Stimulated activated CD8-positive, alpha-beta memory T cell treated with anti-CD3 and anti-CD28 coated beads, Interleukin-7, amount 100 ng/mL, for 1 hour (primary cell): ENCODE measurements at regions not wholly inside any gene's neighbourhood (a gene's known extent, or its start where the extent isn't known, plus 50 kb on each side); places are given as distances from the start of the nearest gene placed in this dataset.

ENCODE experiments used
- DNase-seq, 2 donors: peaks; one replicate each; pipeline ENCODE4 v3.0.0-alpha.2; 2020; ENCODE audit warnings: low read depth in 2 of 2

DNA sequence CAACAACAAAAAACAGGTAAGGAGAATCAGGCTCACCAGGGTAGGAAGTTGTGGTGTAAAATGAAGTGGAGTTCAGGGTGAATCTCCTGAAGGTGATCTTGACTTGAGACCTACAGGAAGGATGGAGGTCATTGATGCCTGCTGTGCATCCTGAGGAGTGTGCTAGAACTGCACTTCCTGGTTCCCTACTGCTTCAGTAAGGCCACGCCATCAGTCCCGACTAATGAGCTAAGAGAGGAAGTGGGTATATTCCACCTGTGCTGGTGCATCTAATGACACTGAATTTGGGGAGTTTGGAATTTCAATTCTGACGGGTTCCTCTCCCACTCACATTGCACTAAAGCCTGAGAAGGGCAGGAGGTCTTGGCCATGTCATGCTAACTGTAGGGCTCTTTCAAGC lies 349.3 kb upstream of the SLC14A2 start:
- no peak for DNase-seq

DNA sequence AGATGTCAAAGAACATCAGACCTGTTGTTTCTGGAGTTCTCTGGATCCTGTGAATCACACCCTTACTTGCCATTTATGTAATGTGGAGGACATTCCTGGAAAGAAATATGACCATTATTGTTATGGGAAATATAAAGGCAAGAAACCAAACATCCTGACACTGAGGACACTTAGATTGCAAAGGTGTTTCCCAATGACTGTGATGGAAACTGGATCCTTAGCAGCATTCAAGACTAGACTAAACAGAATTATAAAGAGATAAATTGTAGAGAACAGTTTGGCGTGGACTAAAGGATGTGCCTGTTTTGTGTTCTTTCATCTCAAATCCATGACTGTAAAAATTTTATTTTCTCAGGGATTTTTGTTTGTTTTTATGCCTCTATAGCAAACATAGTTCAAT lies 347.7 kb upstream of the SLC14A2 start:
- no peak for DNase-seq

DNA sequence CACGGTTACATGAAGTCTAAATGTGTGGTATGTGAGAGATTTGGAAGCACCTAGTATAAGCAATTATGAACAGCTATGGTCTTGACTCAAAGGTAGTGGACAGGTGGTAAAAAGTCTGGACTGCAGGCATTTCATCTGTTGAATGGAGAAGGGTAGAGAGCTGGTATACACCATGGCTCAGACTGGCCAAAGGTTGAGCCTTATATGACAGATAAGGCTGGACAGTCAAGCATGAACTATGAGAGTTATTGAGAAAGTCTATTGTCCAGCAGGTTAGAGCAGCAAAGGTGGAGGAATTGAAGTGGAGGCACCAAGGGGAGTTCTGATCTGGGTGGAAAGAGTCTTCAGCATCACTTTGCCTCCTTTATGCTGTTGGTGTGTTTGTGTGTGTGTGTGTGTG lies 346.7 kb upstream of the SLC14A2 start:
- no peak for DNase-seq

DNA sequence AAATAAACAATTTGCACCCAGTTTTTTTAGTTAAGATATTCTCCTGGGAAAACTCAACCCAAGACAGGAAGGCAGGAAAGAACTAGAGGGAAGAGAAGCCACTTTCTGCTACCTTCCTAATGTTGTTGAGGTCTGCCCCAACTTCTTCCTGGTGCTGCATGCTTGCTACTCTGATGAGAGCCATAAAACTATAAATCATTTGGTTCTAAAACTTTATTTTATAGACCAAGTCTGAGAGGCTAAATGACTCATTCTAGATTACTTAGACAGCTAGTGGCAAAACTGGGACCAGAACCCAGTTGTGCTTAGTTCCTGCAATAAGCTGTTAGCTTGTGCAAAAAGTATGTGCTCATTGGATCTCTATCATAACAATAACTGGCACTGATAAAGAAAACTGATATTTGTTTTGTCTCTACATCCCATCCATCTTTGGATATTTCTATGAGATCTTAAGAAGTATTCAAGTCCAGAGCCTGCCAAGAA lies 344.9 kb upstream of the SLC14A2 start:
- DNase-seq: no peak

DNA sequence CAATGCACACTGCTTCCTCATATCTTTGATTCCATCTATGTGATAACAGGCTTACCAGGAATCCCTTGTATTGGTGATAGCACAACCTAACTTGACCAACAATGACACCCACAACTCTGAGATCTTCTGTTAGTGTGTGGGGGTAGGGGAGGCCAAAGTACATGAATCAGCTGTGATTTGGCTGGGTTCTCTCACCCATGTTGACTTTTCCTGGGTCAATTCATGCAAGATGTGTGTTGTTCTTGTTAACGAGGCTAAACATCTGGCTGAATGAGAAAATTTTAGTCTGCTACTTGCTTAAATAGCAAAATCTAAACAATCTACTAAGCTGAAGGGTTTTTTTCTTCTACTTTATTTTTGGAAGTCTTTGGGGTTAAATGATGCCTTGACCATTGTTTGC lies 341.2 kb upstream of the SLC14A2 start:
- DNase-seq: no peak

DNA sequence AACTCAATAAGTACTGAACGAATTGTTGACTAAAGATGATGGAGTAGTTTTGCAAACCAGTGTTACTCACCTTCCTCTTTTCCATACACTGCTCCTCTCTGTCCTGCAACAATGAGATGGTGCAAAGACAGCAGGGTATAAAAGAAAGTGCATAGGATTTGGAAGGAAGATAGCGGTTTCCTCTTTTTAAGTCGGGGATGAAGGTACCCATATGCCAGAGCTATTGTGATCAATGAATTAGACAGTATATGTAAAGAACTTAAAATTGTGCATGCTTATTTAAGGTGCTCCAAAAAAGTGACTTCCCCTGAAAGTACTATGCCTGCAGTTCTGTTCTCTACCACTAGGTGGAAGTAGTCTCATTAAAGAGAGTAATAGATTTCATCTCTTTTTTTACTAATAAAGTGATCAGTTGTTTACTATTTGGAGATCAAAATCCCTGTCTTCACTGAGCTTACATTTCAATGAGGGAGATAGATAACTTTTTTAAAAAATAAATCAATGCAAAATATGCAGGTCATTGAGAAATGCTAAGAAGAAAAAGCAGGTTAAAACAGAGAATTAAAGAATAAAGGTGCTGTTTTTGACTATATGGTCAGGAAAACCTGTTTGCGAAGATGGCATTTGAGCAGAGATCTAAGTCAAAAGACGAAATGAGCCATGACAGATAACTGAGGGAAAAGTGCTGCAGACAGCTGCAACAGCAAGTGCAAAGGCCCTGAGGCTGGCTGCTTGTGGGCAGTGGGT lies 339.7 kb upstream of the SLC14A2 start:
- DNase-seq: no peak

DNA sequence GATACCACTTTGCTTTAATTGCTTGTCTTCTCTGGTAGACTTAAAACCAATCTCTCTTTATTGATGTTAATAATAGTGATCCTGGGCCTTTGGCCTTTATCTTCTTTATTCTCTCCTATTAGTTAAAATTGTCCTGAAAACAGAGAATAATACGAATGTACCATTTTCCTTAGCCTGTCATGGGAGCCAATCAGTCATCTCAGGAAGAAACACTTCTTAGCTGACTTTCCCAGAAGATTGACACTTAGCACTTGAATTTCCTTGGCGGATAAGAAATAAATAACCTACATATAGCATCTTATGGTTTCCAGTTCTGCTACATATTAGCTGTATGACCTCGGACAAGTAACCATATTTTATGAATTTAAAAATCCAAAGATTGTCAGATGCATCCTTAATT lies 338.4 kb upstream of the SLC14A2 start:
- DNase-seq: no peak

DNA sequence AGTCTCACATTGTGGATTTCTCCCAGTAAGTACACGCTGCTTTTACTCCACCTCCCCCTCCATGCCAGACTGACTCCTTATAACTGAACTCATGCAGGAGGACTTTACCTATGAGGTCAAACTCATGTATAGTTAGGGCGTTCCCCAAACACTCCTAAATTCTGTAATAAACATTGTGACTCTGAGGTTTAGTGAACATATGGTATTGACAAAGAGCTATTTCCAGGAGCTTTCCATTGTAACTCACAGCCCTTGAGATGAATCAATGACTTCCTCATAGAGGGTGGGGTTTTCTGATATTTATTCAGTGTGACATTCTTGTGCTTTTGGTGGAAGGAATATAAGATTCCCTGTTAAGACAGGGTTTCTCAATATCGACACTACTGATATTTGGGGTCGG lies 337.4 kb upstream of the SLC14A2 start:
- no peak for DNase-seq

DNA sequence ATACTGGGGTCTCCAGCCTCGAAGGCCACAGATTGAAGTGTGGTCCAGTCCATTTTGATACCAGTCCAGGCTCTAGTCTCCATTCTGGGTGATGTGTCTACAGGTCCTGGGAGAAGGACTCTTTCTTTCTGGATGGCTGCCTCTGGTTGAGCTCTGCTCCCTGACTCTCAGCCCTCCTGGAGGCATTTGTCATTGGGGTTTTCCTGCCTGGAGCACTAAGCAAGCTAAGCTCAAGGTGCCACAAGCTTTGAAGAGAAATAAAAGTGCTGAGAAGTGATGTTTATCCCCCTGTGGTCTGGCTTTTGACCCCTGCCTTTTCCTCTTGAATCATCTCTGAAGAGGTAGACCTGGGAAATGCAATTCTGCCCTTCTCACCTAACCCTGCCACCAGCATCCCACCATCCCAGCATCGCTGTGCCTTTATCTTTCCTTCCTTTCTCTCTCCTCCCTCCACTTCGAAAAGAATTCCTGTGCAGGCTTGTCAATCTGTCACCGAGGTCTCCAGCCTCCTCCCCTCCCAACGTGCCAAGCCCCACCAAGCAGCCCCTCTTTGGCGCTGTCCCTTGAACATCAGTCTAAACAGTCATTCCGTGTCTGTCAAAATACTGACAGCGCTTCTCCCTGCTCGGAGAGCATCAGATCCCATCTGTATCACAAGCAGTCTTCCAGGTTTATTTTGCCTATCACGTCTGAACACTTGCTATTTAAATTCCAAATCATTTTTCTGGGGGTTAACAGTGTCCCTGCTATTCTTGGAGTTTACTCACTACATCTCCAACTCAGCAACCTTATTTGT lies 334.6 kb upstream of the SLC14A2 start:
- DNase-seq: no peak

DNA sequence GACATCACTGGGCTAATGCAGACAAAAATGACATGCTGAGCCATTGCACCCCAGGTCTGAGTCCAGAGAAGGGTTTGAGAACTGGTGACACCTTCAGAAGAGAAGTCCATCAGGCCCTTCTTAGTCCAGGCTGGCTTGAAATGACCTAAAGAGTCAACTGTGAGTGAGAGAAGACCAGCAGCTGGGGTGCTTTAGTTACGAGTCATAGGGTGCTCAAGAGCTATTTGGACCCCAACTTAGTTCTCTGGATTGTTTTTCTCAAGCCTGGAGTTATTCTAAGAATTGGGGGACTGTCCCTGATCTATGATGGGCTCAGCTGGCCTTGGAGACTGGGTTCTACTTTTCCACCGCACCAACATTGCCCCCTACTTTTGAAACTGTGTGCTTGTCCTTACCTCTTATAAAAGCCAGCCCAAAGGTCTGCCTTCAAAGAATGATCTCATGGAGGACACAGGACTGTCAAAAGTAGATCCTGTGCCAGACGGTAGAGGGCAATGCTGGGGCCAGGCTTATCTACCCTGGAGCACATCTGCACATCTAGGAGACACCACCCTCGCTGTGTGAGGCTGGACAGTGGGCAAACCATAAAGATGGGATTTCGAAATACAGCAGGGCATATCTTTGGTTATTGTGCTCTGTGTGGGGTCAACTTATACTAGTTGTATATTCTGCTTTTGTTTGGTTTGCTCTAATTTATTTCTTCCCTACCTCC lies 333.0 kb upstream of the SLC14A2 start:
- DNase-seq: no peak

DNA sequence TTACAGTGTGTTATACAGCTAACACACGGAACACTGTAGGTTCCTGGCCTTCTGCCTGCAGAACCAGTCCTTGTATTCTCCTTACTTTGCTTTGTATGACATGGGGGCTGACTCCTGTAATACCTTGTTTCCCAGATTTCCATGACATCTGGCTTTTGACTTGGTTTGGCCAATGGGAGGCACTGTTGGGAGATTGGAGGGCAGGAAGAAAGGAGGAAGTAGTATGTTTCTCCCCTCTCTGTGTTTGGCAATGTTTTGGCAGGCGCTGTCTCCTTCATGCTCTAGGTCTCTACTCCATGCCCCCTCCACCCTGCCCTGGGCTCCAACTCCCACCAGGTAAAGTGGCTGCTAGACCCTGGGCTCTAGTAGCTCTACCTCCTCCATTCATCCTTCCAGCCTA lies 331.1 kb upstream of the SLC14A2 start:
- no peak for DNase-seq

DNA sequence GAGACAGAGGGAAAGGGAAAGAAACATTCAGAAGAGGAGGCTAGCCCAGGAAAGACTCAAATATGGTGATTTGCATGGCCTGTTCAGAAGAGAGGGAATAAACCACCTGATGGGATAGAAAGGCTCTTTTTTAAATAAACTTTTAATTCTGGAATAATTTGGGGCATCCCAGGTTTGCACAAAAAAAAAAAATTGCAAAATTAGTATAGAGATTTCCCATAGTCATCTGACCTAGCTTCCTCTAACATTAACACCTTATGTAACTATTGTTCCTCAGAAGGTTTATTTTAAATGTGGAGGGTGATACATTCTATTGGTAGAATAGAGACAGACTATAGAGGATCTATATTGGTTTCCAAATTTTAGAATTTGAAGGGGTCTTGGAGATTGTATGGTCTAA lies 330.4 kb upstream of the SLC14A2 start:
- no peak for DNase-seq

DNA sequence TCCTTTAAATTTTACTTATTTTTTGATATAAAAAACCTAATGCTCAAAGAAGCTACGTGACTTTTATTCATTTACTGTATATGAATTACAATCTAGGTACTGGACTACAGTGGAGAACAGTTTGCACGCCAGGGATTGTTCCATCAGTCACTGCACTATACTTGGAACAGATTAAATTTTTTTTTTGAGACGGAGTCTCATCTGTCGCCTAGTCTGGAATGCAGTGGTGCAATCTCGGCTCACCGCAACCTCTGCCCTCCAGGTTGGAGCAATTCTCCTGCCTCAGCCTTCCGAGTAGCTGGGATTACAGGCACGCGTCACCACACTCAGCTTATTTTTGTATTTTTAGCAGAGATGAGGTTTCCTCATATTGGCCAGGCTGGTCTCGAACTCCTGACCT lies 330.0 kb upstream of the SLC14A2 start:
- DNase-seq: no peak

DNA sequence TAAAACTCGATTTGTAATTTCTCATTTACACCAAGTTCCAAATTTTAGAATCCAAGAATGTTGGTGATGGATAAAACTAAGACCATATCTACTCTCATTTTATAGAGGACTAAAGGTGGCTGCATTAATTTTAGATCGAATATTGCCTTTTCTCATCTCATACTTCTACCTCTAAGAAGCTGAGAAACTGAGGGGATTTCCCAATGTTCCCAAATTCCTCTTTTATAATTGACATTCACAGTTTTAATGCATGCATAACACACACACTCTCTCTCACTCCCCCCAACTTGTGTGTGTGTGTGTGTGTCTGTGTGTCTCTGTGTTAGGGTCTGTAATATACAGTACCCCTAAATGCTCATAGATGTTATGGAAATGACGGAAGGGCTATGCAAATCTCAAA lies 328.8 kb upstream of the SLC14A2 start:
- no peak for DNase-seq

DNA sequence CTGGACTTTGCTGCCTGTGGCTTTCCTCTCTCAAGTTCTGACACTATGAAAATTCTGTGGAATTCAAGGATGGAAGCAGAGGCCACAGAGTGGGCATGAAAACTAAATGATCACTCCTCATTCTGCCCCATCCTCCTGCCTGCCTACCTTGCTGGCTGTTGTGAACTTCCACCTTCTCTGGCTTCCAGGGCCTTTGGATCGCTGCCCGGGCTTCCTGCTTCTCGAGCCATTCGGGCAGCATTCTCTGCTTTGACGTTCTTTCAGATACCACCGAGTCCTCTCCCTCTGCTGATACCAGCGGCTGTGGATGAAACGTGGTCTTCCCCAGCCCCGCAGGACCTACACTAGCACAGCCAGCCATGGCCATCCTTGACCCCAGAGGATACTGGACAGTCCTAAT lies 327.7 kb upstream of the SLC14A2 start:
- DNase-seq: no peak

DNA sequence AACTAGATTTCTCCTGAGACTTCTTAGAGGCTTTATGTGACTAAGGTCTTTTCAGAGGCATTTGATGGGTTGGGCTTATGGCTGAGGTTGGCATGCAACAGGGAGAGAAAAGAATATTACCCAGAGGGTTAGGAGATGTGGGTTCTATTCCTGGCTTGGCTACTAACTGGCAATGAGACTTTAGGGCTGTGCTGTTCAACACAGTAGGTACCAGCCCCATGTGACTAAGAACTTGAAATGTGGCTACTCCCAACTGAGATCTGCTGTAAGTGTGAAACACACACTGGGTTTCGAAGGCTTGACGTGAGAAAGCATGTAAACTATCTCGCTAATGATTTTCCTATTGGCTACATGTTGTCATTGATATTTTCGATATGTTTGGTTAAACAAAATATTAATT lies 324.9 kb upstream of the SLC14A2 start:
- DNase-seq: no peak

DNA sequence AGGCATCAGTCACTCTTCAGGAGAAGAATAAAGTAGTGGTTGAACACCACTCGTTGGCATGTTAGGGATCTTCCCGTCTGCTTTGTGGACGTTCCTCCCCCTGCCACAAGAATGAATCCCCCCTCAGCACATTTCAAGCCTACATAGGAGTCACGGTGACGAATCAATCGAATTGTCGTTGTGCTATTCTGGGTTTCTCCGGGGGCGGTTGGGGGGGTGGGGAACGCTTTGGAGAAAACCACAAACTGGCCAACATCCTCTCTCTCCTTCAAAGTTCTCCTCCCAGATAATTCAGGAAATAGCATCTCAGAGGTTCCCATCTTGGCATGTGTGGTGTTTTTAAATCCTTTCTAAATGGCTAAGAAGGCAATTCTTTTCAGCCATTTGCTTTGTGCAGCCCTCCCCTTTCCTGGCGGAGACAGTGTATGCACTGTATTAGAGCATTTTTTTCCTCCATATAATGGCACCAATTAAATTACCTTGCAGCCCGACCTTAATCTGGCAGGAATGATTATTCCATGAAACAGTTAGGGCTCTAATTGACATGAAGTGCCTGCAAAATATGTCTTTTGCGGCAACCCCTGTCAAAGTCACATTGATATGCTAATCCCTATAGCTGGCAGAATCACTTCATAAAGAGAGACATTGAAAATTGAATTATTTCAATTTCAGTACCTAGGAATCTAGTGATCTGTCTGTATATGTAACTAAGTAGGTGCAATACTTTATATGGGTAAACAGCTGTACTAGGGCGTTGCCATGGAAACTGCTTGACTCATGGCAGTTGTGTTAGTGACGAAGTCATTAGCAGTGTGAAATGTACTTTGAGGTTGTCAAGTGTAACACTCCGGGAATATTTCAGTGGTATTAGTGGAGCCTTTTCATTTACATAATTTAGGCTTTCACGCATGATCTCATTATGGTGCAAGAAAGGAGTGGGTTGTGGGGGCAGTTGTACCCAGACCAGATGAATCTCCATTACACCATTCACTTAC lies 323.4 kb upstream of the SLC14A2 start:
- DNase-seq: no peak

DNA sequence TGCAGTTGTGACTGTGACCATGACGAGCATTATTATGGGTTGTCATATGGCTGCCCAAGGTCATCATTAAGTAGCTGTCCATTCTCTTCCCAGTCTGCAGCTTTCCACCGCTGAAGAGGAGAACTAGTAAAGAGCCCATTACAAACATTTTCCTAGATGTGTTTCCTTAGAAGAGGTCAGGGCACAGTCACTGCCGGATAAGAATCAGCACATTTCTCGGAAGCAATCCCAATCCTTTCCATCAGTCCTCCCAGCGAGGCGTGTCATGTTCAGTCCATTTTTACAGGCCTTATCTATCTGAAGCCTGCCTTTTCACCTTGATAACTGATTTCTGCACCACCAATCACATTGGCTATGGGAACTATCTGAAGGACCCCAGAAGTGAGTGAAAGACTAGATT lies 319.9 kb upstream of the SLC14A2 start:
- no peak for DNase-seq

DNA sequence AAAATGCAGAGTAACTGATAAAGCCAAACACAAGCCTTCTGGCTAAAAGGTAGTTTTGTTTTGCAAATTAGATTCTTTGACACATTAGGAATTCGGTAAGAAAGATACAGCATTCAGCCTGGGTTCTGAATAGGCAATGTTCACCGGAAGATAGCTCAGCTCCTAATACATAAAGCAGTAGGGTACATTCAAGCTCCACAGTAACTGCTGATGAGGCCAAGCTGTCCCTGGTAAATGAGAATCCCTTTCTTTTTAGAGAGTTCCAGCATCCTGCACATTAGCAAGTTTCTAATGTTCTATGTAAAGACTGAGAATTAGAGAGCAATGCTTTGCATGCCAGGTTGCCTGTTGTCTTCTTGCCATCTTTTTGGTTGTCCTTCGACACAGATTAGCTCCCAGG lies 316.3 kb upstream of the SLC14A2 start:
- DNase-seq: no peak

DNA sequence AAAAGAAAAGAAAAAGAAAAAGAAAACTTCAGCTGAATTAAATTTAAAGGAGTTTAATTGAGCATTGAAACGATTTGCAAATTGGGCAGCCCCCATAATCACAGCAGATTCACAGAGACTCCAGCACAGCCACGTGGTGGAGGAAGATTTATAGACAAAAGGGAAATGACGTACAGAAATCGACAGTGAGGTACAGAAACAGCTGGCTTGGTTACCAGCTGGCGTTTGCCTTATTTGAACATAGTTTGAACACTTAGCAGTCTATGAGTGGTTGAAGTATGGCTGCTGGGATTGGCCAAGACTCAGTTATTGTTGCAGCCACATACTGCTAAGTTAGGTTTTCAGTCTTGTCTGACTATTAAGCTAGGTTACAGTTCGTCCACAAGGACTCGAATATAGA lies 312.2 kb upstream of the SLC14A2 start:
- no peak for DNase-seq

DNA sequence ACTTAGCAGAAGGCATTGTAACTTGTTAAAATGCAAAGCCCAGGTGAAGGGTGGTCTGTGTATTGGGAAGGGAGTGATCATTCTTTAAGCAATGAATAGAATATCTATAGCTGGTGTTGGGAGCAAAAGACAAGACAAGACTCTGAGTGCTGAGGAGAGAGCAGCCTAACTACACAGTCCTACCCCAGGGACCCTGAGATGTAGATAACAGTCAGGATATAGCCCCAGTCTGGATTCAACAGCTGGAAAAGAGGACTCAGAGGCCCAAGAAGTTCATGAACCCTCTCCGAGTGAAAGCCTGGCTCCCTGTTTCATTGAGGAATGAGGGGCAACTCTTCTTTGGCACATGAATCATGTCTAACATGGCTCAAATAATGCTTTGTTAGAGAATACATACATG lies 310.7 kb upstream of the SLC14A2 start:
- DNase-seq: no peak
